AG04450 (cell line): ENCODE measurements at regions not wholly inside any gene's neighbourhood (a gene's known extent, or its start where the extent isn't known, plus 50 kb on each side); places are given as distances from the start of the nearest gene placed in this dataset.

Experiments
- CTCF ChIA-PET: fragments of 300-600, 350-600 bp; formaldehyde crosslinking; extraction: SDS; loops from one replicate; lab custom pipeline; 2022; ENCODE audit warnings: antibody characterized with exemption, inconsistent platforms; lab: Charles Lee
- POLR2A ChIA-PET: fragments of 350-600 bp; formaldehyde crosslinking; extraction: SDS; loops from one replicate; lab custom pipeline; 2021; ENCODE audit warnings: antibody characterized with exemption, inconsistent platforms; lab: Yijun Ruan, JAX
- DNase-seq: peaks from one replicate; pipeline ENCODE4 v3.0.0-alpha.2; 2011; ENCODE audit warnings: low read depth, low spot score
- H3K27ac ChIP-seq: one replicate; pipeline ENCODE4 v1.5.1; 2012; ENCODE audit warnings: low read depth, low read length, control low read depth
- H3K27me3 ChIP-seq: one replicate; pipeline ENCODE4 v1.6.0; 2012; ENCODE audit warnings: low read length; ENCODE audit not compliant: control insufficient read depth, insufficient read depth
- H3K4me3 ChIP-seq: 2 replicates; pipeline ENCODE4 v1.5.1; 2011; ENCODE audit warnings: mild to moderate bottlenecking, low read depth, low read length, control low read depth
- H3K9me3 ChIP-seq: 2 replicates; pipeline ENCODE4 v1.5.1; 2012; ENCODE audit warnings: low read length; ENCODE audit not compliant: control insufficient read depth, insufficient read depth
- TF ChIP-seq, protein P1 (sequence below): IDR thresholded peaks from 2 replicates; pipeline ENCODE4 v1.5.1; 2011; ENCODE audit warnings: low read depth, low read length, control low read depth, inconsistent platforms

DNA sequence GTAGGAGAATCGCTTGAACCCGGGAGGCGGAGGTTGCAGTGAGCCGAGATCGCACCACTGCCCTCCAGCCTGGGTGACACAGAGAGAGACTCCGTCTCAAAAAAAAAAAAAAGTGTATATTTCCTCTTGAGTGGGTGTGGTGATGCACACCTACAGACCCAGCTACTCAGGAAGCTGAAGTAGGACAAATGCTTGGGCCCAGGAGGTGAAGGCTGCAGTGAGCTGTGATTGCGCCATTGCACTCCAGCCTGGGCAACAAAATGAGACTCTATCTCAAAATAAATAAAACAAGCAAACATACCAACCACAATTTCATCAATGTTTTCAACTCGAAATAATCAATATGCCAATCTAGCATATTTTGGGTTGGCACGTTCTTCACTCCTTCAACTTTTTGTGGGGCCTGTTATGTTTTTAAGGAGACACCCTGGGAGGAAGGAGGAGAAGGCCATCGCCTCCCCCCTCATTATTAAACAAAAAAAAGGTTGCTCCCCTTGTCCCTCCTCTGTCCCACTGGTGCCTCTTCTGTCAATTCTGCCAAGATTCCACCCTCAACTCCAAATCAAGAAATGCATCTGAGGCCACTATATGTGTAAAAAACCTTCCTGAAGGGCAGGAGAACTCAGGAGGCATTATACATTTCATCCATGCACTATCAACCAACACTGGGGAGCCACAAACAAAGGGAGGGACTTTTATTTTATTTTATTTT, 52.4 kb upstream of the ATF7IP2 start:
- H3K4me3 ChIP-seq: no peak overlapping the region
- CTCF ChIA-PET: no interaction called here
- no peaks in the 10 kb centered on the region for H3K27me3 ChIP-seq
- no peak for DNase-seq
- H3K27ac ChIP-seq: no peak overlapping the region
- POLR2A ChIA-PET: no interaction called here
- TF ChIP-seq, protein P1, sequence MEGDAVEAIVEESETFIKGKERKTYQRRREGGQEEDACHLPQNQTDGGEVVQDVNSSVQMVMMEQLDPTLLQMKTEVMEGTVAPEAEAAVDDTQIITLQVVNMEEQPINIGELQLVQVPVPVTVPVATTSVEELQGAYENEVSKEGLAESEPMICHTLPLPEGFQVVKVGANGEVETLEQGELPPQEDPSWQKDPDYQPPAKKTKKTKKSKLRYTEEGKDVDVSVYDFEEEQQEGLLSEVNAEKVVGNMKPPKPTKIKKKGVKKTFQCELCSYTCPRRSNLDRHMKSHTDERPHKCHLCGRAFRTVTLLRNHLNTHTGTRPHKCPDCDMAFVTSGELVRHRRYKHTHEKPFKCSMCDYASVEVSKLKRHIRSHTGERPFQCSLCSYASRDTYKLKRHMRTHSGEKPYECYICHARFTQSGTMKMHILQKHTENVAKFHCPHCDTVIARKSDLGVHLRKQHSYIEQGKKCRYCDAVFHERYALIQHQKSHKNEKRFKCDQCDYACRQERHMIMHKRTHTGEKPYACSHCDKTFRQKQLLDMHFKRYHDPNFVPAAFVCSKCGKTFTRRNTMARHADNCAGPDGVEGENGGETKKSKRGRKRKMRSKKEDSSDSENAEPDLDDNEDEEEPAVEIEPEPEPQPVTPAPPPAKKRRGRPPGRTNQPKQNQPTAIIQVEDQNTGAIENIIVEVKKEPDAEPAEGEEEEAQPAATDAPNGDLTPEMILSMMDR: no peak
- peaks cover 20% of the 10 kb centered on the region for H3K9me3 ChIP-seq

DNA sequence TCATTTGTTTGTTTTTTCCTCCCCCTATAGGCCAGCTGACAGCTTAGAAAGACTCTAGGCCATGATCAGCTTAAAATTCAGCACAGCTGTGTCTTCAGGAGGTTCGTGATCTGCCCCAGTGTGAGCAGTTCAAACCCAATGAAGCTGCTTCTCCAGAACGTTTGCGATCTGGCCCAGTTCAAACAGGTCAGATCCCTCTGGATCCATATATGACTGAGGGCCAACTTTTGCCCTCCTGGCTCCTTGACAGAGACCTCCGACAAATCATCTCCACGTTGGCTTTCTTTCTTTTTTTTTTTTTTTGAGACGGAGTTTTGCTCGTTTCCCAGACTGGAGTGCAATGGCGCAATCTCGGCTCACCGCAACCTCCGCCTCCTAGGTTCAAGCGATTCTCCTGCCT, 50.2 kb upstream of the ATF7IP2 start:
- H3K4me3 ChIP-seq: no peak overlapping the region
- H3K27me3 ChIP-seq: no peaks in the 10 kb centered on the region
- CTCF ChIA-PET: no interaction called here
- H3K9me3 ChIP-seq: peaks cover 27% of the 10 kb centered on the region
- no peak for DNase-seq
- POLR2A ChIA-PET: no interaction called here
- TF ChIP-seq, protein P1: no peak
- H3K27ac ChIP-seq: no peak overlapping the region
